GM18909 (cell line): ENCODE measurements at regions not wholly inside any gene's neighbourhood (a gene's known extent, or its start where the extent isn't known, plus 50 kb on each side); places are given as distances from the start of the nearest gene placed in this dataset.
"Not testable (repeated sequence)": the region's sequence is repeated elsewhere in the genome, so short reads cannot be mapped to it uniquely, and the experiment has no call there.

ENCODE experiments used
- ATAC-seq: cut with Tn5 transposase; IDR thresholded peaks from one replicate; pipeline ENCODE4 v1.9.1; 2021; ENCODE audit warnings: mild to moderate bottlenecking; ENCODE audit not compliant: unreplicated experiment, poor library complexity

- not testable (repeated sequence) for ATAC-seq
Observed at GRCh38 chr3:197459571-197459970, 96.2 kb downstream of the BDH1 start.

- ATAC-seq, result no peak
Observed at GRCh38 chr3:197458906-197459470, 96.8 kb downstream of the BDH1 start.

- ATAC-seq, result peak; percentile 61
Observed at GRCh38 chr3:197458179-197458707, 97.5 kb downstream of the BDH1 start.

GRCh38 chr3:197456261-197457091 lies 99.3 kb downstream of the BDH1 start:
- ATAC-seq, result no peak

GRCh38 chr3:197454841-197455240 lies 100.9 kb downstream of the BDH1 start:
- not testable (repeated sequence) for ATAC-seq

- no peak for ATAC-seq
Observed at GRCh38 chr3:197454014-197454413, 101.8 kb downstream of the BDH1 start.

GRCh38 chr3:197450810-197451209 lies 105.0 kb downstream of the BDH1 start:
- no peak for ATAC-seq

GRCh38 chr3:197450308-197450707 lies 105.5 kb downstream of the BDH1 start:
- ATAC-seq, result no peak

- not testable (repeated sequence) for ATAC-seq
Observed at GRCh38 chr3:197449181-197449580, 106.6 kb downstream of the BDH1 start.

- not testable (repeated sequence) for ATAC-seq
Observed at GRCh38 chr3:197447781-197448180, 108.0 kb downstream of the BDH1 start.

GRCh38 chr3:197447057-197447456 lies 108.7 kb downstream of the BDH1 start:
- ATAC-seq, result no peak

- ATAC-seq, result no peak
Observed at GRCh38 chr3:197446700-197447056, 109.1 kb downstream of the BDH1 start.

GRCh38 chr3:197445896-197446699 lies 109.7 kb downstream of the BDH1 start:
- ATAC-seq, result no peak

GRCh38 chr3:197444793-197445379 lies 110.9 kb downstream of the BDH1 start:
- ATAC-seq, result no peak

GRCh38 chr3:197443506-197443905 lies 112.3 kb downstream of the BDH1 start:
- no peak for ATAC-seq

GRCh38 chr3:197440717-197441303 lies 115.0 kb downstream of the BDH1 start:
- ATAC-seq, result no peak

GRCh38 chr3:197438906-197439305 lies 116.9 kb downstream of the BDH1 start:
- no peak for ATAC-seq

GRCh38 chr3:197435426-197435825 lies 120.3 kb downstream of the BDH1 start:
- ATAC-seq, result no peak

GRCh38 chr3:197434830-197435229 lies 120.9 kb downstream of the BDH1 start:
- ATAC-seq, result no peak
